Choroid plexus epithelial cell (primary cell): ENCODE measurements at regions not wholly inside any gene's neighbourhood (a gene's known extent, or its start where the extent isn't known, plus 50 kb on each side); places are given as distances from the start of the nearest gene placed in this dataset.
"Not testable (repeated sequence)": the region's sequence is repeated elsewhere in the genome, so short reads cannot be mapped to it uniquely, and the experiment has no call there.

Experiments used
- DNase-seq: peaks from one replicate; pipeline ENCODE4 v3.0.0-alpha.2; 2010; ENCODE audit warnings: low read depth
- H3K4me3 ChIP-seq: 2 replicates; pipeline ENCODE4 v1.5.1; 2011; ENCODE audit warnings: low read depth, mild to moderate bottlenecking, control low read depth, low read length, moderate library complexity
- CTCF ChIP-seq: conservative IDR thresholded peaks from 2 replicates; pipeline ENCODE4 v1.5.1; 2011; ENCODE audit warnings: low read depth, mild to moderate bottlenecking, control low read depth, inconsistent platforms, low read length, moderate library complexity

DNA sequence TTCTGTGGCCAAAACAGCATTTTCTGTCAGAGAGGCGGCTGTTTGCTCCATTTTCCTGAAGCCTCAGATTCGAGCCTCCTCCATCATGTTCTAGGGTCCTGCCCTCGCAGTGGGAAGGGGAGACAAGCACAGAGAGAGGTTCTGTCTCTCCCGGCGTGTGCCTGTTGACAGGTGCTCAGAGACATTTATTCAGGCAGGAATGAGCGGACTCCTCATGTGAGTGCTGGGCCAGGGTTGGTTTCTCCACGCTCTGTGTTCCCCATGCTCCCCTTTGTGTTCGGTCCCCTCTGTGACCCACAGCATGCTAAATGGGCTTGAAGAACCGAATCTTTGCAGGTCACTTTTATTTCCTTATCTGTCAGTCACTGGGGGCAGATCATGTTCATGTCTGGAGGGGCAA lies 374.6 kb downstream of the GLRX3 start:
- no peak for TF ChIP-seq CTCF
- no peak overlapping the region for H3K4me3 ChIP-seq
- no peak for DNase-seq

- no peak for TF ChIP-seq CTCF
- H3K4me3 ChIP-seq: no peak overlapping the region
- DNase-seq: no peak
These were observed 375.6 kb downstream of the GLRX3 start for GRCh38 chr10:130511766-130512165.

DNA sequence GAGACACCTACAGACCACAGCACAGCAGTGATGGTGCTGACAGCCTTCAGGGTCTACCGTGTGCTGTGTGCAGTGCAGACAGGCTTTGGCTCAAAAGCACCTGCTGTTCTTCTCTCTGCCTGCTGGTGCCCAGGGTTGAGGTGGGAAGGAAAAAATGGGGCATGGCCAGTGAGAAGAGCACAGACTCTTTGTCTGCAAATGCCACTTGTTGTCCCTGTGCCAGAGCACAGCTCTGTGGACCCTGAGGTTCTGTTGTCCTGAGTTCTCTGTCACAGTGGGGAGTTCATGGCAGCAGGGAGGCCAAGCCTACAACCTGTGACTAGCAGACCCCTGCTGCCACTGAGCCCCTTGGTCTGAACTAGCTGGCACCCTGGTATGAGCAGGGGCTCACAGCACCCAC lies 376.7 kb downstream of the GLRX3 start:
- no peak for TF ChIP-seq CTCF
- no peak overlapping the region for H3K4me3 ChIP-seq
- no peak for DNase-seq

DNA sequence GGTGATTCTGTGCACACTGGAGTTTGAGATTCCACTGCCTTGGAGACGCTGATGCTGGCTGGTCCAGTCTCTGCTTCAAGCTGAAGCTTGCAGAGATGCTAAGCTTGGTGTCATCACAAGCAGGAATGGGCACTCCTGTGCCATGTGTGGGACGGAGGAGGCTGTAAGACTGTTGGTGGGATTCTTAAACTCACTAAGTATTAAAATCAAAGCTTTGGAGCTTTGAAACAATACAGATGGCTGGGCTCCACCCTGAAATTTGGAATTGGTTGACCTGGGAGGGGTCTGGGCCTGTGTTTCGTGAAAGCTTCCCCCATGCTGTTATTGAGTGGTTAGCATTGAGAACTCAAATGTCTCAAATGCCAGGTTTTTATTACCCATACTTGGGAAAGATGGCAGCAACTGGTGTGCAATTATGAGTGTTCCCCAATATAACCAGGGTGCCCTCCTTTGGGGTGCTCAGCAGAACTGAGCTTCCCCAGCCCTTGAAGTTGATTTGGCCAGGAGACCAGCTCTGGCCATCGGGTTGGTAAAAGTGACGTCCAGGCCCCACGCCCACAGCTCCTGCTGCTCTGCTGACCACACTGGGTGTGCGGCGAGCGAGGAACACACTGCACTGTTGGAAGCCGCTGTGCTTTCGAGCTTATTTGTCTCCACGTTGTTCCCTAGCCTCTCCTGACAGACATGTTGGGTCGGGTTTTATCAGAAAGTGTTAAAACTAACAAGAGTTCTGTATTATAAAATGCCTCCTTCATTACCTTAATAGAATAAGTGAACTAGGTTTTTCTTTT lies 377.7 kb downstream of the GLRX3 start:
- no peak for DNase-seq
- no peak for TF ChIP-seq CTCF

DNA sequence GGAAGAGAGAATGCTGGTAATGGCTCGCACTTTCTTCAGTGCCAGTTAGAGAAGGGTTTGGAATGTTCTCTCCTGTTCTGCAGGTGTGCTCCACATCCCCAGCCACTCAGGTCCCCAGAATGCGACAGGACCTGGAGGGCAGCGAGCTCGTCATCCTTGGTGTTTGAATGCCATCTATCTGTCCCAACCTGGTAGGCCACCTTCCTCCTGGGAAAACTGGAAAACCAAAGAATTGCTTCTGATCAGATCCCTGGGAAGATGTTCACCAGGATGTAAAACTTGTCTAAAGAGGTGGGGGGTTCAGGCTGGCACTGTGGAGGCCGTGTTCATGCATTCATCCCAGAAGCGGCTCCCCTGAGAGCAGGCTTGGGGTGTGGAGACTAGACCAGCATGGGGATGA lies 379.5 kb downstream of the GLRX3 start:
- TF ChIP-seq CTCF: no peak
- DNase-seq: no peak
- no peak overlapping the region for H3K4me3 ChIP-seq

More for the DNA sequence above, 377.7 kb downstream of the GLRX3 start:
- no peak overlapping the region for H3K4me3 ChIP-seq

DNA sequence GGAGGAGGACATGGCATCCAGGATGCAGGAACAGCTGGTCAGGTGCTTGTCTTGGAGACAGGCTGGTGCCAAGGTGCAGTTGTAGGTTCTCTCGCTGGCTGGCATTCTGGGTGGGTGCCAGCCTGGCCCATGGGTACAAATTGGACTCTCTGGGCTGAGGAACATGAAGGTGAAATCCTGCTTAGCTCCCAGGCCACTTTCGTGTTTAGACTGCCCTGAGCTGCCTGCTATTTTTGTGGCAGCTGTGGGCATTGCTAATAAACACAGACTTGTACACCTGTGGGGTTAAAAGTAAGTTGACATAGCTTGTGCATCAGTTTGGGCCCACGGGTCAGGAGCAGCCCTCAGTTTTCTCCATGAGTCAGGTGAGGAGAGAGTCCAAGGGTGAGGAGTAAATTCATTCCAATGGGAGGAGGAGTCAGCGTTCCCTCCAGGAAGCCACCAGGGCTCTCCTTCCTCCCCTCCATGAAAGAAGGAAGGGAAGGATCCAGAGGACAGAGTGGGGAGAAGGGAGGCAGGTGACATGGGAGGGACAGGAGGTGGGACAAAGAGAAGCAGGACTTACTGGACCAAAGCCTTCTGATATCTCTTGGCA lies 380.0 kb downstream of the GLRX3 start:
- TF ChIP-seq CTCF: no peak
- no peak for DNase-seq
- H3K4me3 ChIP-seq: no peak overlapping the region

DNA sequence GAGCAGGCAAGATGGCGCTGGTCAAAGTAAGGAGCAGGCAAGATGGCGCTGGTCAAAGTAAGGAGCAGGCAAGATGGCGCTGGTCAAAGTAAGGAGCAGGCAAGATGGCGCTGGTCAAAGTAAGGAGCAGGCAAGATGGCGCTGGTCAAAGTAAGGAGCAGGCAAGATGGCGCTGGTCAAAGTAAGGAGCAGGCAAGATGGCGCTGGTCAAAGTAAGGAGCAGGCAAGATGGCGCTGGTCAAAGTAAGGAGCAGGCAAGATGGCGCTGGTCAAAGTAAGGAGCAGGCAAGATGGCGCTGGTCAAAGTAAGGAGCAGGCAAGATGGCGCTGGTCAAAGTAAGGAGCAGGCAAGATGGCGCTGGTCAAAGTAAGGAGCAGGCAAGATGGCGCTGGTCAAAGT lies 382.7 kb downstream of the GLRX3 start:
- not testable (repeated sequence) for DNase-seq

More for the DNA sequence above, 382.7 kb downstream of the GLRX3 start:
- H3K4me3 ChIP-seq: not testable (repeated sequence)
